ENCODE measurements at regions not wholly inside any gene's neighbourhood (a gene's known extent, or its start where the extent isn't known, plus 50 kb on each side); places are given as distances from the start of the nearest gene placed in this dataset.
A peak's percentile ranks its signal among the peaks of the same experiment; 100 is the strongest.

DNA sequence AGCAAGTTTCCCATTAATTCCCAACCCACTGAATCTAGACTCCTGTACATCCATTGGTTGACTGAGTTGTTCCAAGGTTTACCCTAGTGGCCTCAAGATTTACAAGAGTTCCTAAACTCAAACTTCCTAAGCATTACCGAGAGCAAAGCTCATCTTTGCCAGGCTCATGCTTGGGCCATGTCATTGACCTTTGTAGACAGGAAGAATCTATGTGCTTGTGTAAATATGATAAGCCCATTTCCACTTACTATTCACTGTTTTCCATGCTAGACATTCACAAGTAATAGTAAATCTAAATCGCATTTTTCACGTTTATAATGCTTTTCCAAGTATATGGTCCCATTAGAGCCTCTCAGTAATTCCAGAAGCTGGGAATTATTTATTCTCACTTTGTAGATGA lies 534.5 kb upstream of the CLINT1 start:
- DNase-seq = no peak

DNA sequence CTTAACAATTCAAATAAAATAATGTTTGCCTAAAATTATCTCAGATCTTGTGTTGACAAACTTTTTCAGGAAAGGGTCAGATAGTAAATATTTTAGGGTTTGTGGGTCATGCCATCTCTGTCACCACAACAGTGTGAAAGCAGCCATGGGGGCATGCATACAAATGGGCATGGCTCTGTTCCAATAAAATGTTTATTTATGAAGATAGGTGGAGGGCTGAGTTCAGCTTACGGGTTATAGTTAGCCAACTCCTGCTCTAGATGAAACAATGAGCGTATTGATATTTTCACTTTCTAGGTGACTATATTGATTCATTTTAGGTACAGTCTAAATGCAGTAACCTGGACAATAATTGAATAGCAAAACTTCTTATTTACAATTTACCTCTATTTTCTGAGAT lies 533.8 kb upstream of the CLINT1 start:
- DNase-seq = no peak

DNA sequence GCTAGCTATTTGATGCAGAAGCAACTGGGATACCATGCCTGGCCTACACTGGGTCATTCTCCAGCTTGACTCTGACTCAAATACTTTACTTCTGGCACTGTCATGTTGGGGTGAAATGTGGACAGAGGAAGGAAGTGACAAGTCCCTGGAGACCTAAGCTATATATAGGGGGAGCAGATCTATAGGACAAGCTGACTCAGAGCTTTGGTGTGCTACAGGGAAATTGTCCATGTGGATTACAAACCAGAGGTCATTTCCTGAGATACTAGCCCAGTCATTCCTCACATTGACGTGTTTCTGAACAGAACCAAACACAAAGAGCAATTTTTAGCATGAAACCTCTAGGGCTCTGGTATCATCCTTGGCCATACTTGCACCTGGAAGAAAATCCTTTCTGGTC lies 531.6 kb upstream of the CLINT1 start:
- no peak for DNase-seq

DNA sequence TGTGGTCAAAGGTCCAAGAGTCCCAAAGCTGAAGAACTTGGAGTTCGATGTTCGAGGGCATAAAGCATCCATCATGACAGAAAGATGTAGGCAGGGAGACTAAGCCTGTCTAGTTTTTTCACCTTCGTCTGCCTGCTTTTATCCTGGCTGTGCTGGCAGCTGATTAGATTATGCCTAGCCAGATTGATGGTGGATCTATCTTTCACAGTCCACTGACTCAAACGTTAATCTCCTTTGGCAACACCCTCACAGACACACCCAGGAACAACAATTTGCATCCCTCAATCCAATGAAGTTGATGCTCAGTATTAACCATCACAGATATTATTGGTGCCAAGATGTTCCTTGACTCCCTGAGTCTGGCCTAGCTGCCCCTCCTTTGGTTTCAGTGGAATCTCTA lies 530.8 kb upstream of the CLINT1 start:
- no peak for DNase-seq

DNA sequence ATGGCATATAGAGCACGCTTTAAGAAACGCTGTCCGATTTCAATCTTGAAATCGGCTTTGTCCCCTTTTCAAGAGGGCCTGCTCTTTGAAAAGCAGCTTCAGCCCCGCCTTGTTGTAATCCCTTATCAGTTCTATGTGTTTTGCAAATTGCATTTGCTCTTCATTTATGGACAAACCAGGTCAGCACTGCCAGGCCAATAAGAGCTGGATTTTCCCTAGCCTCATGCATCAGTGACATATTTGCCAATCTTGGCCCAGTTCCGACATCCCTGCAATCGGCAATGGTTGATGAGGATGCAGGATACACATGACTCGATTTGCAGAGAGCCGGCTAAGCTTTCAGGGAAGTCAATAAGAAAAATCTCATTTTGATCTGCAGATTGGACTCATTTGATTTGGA lies 529.1 kb upstream of the CLINT1 start:
- no peak for DNase-seq

DNA sequence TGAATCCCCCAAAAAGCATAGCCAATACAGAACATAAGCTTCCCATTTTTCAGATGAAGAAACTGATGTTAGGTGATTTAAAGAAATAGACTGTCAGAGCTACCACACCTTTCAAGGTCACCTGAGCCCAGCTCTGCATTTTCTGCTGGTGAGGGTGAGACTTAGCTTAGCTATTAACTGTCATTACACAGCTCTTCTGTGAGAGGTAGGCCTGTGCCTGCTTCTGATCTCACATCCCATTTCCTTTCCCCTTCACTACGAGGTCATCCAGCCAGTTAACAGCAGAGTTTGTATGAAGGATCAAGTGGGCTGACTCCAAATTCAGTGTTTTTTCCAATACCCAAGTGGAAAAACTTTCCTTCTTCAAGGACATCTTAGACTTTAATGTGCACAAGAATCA lies 528.6 kb upstream of the CLINT1 start:
- DNase-seq = peak; percentile 5

DNA sequence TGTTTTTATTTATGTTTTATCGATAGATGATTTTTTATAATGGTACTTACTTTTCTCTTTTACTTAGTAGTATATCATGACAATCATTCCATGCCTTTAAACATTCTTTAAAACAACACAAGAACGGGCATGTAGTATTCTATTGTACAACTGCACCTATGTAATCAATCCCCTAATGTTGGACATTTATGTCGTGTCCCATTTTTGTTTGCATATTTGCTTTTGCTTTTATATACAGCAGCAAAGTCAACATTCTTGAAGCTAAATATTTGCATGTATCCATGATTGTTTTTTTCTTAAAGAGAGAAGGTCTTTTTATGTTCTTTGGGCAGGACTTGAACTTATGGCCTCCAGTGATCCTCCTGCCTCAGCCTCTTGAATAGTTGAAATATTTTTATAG lies 527.0 kb upstream of the CLINT1 start:
- peak; percentile 36 for DNase-seq

DNA sequence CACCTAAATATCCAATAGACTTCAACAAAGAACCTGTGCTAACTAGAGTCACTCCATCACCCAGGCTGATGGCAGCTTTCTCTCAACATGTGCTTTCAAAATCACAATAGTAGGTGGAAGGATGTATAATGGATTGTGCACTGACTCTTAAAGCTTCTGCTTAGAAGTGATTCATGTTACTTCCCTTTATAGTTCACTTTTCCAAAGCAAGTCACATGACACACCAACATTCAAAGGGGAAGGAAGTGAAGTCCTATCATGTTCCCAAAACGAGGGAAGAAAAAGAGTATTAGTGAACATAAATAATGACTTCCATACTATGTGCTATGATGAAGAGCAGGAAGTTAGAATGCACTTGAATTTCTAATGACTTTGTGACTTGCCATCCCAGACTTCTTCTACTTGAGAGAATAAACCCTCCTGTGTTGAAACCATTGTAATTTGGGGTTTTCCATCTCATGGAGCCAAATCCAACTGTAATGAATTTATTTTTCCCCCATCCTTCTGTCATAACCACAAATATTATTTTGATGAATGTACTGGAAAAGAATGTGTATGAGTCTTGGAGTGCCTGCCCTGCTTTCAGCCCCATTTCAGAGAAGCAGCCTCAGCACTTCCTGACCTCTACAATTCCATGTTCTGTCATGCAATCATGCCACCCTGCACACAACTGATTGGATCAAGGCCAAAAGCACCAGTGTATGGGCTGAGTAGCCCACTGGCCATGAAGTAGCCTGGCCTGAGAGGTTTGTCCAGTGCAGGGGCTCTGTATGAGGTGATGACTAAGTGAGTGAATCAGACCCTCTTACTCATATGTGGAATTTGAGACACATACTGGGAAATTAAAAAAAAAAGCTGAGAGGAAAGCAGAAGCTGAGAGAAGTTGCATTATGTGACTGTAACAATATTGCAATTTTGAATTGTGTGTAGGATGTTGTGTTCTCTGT lies 525.9 kb upstream of the CLINT1 start:
- peak; percentile 55 for DNase-seq

DNA sequence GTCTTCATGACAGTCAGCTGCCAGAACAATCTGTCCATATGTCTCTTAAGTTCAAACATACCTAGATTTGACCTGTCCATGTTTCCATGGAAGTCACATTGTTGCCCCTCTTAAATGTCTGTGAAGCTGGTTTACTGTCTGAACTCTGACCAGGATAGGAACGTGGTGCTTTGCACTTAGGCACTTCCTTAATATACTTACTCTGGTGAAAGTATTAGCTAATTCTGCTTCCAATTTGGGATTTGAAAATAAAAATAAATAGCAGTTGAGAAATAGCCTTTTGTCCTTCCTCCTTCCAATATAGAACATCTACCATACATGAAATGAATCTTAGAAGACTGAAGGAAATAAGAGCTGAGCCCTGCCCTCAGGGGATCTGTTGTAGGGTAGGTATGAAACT lies 524.5 kb upstream of the CLINT1 start:
- DNase-seq = no peak

DNA sequence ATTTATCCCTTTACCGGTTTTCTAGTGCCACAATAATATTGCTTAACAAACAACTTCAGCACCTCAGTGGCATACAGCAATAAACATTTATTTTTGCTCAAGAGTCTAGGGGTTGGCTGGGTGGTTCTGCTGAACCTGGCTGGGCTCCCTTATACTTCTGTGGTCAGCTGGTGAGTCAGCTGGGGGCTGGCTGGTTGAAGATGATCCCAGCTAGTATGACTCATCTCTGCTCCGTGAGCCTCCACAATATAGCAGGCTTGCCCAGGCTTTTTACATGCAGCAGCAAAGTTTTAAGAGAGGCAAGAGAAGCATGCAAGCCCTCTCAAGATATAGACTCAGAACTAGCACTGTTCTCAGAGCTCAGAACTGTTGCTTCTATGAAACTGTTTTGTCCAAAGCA lies 523.5 kb upstream of the CLINT1 start:
- DNase-seq = peak; percentile 87

DNA sequence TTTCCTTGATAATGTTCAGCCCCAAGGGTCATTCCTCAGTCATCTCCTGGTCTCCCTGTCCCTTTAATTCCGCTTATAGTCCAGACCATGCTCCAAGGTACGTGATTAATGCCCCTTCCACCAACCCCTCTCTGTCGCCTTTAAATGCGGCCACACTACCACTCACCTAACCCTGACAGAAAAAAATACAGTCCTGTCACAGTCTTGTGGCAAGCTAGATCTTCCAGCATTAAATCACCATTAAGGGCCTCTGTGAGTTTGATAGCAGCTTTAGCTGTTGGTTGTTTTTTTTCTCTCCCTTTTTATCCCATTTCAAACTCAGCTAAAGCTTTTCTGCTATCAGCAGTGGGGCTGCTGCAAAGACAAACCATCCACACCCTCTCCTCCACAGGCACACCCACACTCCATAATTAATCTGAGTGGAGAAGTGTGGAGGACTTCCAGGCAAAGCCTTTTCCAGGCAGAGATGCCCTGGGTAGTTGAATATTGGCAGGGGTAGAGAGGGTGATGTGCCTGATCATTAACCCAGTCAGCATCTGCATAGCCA lies 522.7 kb upstream of the CLINT1 start:
- DNase-seq = no peak

DNA sequence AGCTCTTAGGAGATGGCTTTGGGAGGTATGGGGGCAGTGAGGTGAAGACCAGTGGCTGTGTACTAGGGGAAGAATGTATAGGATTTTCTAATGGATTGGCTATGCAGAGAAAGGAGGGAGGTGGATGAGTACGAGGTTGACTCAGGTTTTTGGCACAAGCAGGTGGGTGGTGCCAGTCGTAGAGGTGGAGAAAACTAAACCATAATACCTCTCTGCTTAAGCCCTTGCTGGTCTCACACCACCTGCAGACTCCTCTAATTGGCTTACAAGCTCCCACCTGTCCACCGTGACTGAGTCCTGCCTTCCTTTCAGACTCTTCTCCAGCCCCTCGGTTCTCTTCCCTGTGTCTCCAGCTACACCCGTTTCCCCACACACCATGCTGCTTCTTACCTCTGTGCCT lies 521.7 kb upstream of the CLINT1 start:
- DNase-seq = no peak

DNA sequence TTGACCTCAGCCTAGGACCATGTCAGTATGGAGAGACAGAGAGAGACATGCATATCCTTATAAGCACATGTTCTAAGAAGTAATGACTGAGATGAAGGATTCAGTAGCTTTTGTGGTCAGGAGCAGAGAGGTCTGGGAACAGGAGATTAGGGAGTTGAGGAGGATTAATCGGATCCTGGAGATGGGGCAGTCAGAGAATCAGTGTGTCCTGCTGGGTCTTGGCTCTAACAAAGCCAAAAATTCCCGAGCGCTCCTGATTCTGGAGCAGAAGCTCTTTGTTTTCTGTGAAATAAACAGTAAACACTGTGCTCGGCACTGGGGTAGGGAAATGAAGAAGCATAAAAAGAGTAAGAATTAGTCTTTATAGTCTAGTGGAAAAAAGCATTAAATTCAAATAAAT lies 520.0 kb upstream of the CLINT1 start:
- DNase-seq = no peak

DNA sequence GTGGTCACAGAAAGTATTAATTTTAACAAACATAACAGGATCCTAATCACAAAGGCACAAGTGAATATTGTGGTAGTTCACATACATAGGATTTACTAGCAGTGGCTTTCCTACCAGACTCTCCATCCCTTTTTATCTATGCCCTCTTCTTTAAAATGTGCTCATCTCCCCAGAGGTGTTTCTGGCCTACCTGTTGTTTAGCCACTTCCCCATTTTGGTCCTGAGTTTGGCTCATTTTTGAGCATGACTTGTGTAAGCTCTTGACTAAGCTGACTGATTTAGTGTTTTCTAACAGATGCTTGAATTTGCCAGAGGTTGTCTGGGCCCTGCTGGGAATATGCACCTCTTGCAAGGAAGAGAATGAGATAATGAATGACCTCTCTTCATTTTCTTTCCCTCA lies 517.7 kb upstream of the CLINT1 start:
- DNase-seq = no peak

DNA sequence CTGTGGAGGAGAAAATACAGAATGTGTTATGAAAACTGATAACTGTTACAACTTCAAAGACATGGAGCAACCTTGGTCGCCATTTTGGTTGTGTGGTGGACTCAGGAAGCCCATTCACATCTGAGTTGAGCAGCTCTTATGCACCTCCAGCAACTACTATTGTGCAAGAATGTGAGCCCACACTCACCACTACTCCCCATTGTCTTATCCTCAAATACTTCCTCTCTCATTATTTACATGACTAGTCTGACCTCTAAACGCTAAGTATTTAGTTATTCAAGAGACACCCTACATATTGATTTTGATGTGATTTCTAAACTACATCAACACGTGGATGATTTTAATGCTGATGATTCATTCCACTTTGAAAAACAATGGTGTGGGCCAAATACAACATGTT lies 516.6 kb upstream of the CLINT1 start:
- DNase-seq = no peak

DNA sequence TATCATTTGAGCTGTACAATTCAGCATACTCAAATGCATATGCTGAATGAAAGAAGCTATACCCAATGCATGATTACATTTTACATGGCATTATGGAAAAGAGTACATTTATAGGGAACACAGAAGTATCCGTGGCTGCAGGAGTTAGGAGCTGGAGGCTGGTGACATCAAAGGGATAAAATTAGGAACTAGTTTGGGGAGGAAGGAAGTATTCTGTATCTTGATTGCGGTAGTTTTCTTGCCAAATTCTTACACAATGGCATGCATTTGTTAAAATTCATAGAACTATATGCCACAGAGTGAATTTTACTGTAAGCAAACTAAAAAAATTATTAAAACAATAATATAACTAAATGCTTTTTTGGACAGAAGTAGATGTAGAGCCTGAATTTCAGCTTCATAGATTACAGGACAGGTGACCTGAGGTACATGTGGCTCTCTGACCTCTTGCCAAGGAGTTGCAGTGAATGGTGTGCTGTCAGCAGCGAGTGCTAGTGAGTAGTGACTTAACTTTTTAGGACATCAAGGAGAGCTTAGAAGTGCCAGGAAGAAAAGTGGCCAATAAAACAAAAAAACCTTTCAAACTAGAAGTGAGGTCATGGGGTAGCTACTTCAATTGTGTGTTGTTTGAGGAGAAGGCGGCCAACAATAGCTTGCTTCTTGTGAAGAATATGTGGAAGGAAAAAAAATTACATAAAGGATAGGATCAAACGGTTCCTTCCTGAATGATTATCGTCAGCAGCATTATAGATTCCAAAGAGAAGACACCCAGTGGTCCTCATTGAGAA lies 514.9 kb upstream of the CLINT1 start:
- DNase-seq = no peak

DNA sequence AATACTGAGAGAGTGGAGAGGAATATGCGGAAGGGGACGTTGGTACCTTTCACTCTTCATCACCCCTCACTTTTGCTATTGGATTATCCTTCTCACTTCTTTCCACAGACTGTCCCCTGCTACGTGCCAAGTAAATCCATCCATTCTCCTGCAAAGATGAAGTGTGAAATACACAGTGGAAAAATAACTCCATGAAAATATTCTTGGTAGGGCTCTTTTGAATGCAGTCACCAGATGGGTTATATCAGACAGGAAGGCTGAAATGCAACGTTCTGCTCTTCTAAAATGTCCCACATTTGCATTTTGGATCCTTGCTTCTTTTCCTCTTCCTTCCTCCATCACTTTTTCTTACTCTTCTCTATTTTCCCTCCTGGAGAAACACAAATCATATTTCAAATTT lies 510.3 kb upstream of the CLINT1 start:
- DNase-seq = no peak

DNA sequence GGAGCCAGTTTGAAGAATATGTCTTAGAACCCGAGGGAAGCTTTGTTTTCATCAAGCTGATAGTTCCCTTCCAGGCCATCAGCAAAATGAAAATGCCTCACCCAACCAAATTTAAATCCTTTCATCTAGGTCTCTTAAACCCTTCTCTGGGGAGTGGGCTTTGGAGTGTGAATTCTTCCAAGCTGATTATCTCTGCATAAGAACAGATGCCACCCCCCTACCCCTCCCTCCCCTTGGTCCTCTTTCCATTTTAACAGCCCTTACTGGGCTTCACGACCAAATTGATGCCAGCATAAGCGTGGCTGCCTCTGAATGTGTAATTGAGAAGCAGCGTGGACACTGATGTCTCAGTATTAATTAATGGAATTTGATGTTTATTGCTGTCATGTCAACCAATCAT lies 509.7 kb upstream of the CLINT1 start:
- no peak for DNase-seq

DNA sequence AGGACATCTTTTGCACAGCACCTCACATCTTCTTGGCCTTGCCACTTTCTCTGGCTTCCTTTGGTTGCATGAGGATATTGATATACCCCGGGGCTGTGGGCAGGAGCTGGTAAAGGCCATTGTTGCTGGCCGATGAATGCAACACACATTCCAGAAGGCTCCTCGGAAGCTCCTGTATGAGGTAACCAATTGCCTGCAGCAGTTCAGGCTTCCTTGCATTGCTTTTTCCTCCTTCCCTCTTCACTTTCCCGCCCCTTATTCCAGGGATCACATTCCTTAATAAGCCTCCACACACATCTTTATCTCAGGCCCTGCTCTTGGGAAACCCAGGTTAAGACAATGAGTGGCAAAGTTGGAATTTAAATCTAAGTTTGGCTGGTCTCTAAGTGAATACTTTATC lies 505.4 kb upstream of the CLINT1 start:
- no peak for DNase-seq

DNA sequence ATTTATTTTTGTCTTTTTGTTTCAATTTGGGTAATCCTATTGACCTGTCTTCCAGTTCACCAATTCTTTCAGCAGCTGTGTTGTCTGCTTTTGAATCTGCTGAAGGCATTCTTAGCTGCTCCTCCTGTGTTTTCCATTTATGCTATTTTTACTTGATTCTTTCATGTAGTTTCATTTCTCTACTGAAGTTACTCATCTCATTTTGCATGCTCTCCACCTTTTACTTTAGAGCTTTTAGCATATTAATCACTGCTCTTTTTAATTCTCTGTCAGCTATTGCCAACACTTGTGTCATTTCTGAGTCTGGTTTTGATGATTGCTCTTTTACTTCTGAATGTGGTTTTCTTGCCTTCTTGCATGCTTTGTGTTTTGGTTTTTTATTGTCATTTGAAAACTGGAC lies 496.0 kb upstream of the CLINT1 start:
- no peak for DNase-seq

DNA sequence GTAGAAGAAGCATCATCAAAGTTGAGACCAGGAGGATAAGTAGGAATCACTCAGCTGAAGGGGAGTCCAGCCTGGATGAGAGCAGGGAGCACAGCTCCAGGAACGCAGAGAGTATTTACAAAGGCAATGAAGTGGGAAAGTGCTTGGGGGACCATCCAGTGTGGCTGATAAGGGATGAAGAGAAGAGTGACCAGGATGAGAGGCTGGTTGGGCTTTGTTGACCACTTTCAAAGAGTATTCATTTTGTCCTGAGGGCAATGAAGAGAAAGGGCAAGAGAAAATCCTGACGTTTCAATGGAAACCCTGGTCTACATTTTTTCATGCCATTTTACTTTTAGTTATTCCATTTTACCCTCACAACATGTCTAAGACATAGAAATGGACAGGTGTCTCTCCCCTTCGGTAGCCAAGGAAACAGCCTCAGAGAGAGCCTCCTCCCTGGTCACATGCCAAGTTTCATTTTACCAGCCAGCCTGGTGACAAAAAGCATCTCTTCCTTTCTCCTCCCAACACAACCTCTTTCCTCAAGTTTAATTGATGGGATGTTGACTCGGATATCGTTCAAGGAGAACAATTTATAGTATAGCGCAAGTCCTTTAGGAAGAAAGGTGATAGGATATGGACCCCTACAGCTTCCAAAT lies 492.7 kb upstream of the CLINT1 start:
- DNase-seq = peak; percentile 32

DNA sequence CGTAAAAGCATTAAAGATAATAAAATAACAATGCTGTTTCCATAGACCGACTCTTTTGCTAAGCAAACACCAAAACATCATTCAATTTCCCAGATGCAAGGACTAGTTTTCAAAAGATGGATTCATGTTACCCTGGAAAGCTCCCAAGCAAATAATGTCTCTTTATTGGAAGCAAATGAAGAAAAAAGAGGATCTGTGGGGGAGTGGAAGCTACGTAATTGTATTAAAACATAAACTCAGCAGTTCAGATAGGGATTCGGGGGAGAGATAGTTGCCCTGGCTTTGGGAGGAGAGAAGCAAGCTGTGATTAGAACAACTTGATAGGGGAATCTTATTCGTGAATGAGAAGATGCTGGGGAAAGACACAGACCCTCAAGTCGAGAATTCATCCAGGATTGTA lies 491.0 kb upstream of the CLINT1 start:
- no peak for DNase-seq

DNA sequence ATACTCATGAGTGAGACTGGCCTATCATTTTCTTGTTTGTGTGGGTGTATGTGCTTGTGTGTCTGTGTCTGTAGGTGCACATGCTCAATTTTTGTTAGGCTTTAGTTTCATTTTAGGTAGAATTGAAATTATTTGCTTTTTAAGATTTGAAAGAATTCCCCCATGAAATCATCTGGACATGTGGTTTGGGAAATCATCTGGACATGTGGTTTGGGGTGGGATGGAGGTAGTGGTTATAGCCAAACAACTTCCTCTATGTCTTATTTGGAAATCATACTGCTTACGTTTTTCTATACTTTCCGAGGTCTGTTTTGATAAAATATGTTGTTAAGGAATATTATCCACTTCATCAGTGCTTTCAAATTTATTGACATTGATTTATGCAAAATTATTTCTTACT lies 485.4 kb upstream of the CLINT1 start:
- DNase-seq = no peak

DNA sequence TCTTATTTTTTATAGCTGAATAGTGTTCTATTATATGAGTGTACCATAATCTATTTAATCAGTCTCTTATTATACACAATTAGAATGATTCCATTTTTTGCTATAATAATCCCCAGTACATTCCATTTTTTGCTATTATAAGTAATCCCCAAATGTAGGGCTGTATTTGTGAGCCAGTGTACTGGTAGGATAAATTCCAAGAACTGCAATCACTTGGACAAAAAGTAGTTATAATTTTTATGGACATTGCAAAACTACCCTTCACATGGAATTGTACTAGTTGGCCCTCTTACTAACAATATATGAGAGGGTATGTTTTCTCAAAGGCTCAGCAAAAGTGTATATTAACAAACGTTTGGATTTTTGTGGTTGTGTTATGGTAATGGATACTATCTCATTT lies 481.7 kb upstream of the CLINT1 start:
- DNase-seq = no peak

Data from DMS53 (cell line).